ENCODE measurements at regions not wholly inside any gene's neighbourhood (a gene's known extent, or its start where the extent isn't known, plus 50 kb on each side); places are given as distances from the start of the nearest gene placed in this dataset.

DNA sequence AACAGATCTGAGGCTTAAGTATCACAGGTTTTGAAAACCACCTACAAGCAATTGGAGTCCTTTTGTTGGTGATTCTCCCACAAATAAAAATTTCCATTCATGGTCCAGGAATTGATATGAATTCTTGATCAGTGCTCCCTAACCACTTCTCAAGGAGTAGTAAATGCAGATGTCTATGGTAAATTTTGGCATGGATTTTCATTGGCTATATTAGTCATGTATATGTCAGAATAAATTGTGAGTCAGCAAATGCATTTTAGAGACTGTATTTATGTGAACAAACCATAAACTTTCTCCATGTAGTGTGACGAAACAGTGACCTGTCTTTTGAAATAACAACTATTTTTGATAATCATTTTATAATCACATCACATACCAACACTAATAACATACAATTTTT, 611.1 kb downstream of the HTR1A start:
- no peak for DNase-seq (ENCODE audit: low read depth)

DNA sequence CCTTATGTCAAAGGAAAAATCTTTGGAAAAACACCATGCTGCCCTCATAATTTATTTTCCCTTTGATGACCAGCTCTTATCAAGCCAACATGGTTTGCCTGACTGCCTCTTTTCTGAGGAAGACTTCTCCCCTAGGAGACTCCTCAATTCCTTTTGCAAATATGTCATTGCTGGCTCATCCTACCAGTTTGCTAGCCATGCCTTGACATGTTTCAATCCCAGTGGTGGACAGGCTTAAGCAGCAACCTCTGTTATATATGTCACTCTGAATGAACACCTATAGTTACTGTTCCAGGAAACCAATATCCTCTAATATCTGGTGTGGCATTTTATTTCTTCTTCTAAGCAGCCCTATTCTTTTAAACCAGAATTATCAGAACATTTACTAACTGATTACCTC, 615.8 kb downstream of the HTR1A start:
- DNase-seq (ENCODE audit: low read depth): no peak

DNA sequence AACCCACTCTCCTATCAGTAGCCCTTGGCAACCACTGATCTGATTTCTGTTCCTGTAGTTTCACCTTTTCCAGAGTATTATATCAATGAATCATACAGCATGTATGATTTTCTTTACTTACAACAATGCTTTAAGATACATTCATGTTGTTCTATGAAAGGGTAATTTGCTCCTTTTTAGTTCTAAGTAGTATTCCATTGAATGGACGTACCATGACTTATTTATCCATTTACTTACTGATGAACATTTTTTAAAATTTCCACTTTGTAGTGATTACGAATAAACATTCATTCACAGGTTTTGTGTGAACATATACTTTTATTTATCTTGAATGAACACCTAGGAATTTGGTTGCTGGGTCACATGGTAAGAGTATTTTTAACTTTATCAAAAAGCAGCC, 620.8 kb downstream of the HTR1A start:
- DNase-seq (ENCODE audit: low read depth): no peak

DNA sequence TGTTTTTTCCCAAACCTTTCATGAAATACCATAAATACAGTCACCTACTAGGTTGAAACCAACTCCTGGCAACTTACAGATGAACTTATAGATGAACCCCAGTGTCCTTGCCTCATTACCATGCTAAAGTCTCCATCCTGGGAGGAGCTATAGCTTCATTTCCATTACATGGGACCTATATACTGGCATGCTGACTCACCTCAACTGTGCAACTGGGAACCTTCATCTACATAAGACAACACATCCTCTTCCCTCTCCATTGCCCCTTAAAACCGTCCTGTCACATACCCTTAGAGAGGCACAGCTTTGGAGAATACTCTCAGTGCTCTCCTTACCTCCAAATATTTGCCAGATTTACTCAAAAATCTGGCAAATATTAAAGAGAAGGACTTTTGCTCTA, 638.3 kb downstream of the HTR1A start:
- DNase-seq (ENCODE audit: low read depth): no peak

DNA sequence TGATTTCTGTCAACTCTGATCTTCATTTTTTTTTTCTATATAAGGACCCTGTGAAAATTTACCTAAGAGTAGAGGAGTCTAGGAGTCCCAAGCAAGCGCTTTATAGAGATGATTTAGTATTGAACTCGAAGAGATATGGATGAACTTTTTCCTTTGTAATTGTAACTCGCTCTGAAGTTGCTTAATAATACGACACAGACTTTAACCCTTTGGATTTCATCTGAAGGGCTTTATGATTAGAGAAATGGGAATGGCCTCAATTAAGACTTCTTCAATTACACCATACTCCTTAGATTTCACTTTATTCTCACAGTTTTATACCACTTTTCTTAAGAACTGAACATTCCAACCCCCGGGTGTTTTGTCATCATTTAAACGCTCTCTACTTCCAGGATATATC, 647.7 kb downstream of the HTR1A start:
- DNase-seq (ENCODE audit: low read depth): no peak

DNA sequence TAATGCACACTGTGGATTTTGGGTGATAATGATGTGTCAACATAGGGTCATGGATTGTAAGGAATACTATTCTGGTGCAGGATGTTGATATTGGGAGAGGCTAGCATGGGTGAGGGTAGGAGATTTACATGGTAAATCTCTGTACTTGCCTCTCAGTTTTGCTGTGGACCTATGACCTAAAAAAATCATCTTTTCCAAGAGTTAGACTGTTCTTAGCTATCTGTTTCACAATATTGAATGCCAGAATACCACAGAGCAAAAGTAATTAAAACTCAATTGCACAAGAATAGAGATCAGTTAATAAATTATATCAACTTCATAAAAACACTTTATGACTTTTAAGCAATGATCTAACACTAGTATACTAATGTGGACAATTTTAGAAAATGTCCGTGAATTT, 651.6 kb downstream of the HTR1A start:
- DNase-seq (ENCODE audit: low read depth): no peak

DNA sequence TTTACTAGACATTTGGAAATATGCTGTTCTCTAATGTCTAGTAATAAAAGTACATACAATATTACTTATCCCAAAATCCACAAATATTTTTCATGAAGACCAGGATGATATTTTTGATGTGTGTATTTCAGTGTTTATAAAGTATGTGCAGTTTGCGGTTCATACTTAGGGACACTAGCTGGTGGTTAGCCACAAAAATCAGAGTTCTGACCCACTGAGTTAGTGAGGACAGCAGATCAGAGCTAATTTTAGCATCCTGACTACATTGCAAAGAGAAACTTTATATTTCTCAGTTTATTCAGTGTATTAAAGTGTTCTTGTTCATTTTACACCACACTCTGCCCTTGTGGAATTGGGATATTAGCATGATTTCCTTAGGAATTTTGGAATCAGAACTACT, 655.3 kb downstream of the HTR1A start:
- DNase-seq (ENCODE audit: low read depth): no peak

DNA sequence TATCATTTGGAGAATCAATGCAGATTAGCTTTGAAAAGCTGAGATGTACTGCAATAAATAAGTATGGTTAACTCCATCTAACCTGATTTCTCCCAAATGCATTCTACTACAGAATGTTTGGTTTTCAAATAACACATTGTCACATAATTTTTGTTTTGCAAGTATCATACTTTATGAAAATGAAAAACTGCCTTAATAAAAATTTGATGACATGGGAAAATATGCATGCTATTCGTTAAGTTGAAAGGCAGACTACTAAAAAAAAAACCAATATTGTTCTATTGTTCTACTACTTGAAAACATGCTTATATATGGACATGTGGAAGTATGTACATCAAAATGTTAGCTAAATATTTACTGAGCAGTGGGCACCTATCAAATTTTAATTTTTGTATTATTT, 668.9 kb downstream of the HTR1A start:
- no peak for DNase-seq (ENCODE audit: low read depth)

DNA sequence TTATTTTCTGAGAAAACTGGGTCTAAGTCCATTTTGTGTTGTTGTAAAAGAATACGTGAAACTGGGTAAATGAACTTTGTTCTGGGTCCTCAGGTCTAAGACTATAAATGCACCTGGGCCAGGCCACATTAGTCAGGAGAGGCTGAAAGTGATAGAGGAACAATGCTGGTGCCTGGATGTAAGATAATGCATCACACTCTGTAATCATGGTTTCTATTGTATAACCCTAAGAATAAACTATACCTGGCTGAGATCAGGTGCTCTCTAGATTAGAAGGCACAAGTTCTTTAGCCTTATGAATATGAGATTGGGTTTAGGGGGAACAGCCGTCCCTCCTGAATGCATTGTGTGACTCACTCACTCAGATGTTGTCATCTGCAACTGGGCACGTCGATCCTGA, 675.5 kb downstream of the HTR1A start:
- no peak for DNase-seq (ENCODE audit: low read depth)

DNA sequence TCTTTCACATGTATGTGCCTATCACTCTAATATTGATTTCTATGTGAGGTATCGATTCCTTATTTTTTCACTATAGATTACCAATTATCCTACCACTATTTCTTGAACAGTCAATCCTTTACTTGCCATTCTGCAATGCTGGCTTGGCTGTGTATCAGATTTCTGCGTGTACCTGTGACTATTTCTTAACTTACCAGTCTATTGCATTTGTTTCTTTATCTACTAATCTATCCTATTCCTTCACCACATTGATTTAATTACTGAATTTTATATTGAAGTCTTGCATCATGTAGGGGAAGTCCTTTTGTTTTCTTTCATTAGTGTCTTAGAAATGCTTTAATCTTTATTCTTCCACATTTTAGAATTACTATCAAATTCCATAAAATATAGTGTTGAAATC, 684.8 kb downstream of the LRRC70 start:
- DNase-seq (ENCODE audit: low read depth): no peak

DNA sequence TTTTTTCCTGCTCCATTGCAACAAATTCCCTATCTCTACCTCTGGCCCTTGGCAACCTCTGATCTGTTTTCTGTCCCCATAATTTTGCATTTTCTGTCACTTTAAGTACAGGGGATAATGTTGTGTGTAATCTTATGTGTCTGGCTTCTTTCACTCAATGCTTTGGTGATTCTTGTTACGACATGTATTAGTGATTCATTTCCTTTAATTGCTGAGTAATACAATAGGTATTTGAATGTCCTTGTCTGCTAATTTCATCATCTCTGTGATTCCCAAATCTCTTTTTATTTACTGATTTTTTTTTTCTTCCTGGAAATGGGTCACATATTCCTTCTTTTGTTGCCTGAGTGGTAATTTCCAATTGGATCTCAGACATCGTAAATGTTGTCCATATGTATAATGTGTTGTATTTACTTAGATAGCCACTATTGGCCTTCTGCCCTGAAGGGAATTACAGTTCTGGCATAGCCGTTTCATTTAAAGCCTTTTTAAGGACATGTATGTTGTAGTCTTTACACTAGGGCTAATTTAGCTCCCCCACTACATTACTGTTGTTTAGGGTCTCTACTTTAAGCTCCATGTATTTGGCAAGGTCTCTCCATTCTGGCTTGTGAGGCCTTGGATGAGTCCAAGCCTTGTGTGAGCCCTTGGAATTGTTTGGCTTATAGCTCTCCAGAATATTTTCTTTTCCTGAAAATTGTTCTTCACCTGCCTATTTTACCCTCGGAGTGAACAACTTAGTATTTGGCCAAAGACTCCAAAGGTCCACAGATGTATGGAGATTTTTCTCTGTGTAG, 683.8 kb downstream of the LRRC70 start:
- DNase-seq (ENCODE audit: low read depth): peak; percentile 17

DNA sequence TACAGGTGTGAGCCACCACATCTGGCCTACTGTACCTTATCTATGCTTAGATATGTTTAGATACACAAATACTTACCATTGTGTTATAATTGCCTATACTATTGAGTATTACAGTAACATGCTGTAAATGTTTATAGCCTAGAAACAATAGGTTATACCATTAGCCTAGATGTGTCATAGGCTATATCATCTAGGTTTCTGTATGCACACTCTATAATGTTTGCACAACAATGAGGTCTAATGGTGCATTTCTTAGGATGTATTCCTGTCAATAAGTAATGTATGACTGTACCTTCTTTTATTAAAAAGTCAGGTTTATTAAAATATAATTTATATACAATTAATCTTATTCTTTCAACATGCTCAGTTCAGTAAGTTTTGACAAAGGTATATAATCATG, 683.1 kb downstream of the LRRC70 start:
- no peak for DNase-seq (ENCODE audit: low read depth)

DNA sequence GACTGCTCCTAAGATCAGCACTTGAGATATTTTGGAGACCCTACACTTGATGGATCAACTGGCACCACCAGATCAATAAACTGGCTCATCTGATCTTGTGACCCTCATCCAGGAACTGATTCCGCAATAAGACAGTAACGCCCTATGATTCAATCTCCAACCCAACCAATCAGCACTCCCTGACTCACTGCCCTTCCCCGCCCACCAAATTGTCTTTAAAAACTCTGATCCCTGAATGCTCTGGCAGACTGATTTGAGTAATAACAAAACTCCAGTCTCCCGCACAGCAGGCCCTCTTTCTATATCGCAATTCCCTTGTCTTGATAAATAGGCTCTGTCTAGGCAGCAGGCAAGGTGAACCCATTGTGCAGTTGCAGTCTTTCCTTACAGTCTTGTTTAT, 677.0 kb downstream of the LRRC70 start:
- DNase-seq (ENCODE audit: low read depth): no peak

DNA sequence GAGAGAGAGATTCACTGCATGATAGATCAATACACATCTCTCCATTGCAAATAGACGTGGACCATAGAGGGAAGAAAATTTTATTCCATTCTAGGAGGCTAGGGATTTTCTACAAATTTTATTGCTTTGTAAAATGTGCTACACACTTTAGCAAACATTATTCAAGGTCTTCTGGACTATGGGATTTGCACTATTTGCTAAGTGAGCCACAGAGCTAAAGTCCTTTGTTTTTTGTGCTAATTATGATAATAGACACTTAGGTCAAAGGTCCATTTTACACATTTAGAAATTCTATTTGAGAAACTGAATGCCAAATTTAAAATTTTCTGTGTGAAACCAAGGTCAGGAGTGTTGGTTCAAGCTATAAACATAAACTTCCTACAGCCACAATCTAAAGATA, 672.3 kb downstream of the LRRC70 start:
- no peak for DNase-seq (ENCODE audit: low read depth)

DNA sequence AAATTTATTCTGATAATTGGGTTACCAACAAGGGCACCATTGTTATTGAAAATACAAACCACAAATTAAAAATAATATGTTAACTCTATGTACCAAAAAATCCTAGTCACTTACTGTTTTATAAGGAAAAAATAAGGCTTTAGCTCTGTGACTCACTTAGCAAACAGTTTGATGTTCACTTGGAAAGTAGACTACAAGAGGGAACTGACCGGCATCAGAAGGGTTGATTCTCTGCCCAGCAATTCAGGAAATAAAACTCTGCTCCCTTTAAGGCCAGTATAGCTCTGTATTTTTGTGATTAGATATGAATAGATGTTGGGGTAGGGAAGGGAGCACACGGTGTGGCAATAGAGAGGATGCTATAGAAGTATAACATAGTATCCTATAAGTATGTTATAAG, 671.3 kb downstream of the LRRC70 start:
- DNase-seq (ENCODE audit: low read depth): no peak

DNA sequence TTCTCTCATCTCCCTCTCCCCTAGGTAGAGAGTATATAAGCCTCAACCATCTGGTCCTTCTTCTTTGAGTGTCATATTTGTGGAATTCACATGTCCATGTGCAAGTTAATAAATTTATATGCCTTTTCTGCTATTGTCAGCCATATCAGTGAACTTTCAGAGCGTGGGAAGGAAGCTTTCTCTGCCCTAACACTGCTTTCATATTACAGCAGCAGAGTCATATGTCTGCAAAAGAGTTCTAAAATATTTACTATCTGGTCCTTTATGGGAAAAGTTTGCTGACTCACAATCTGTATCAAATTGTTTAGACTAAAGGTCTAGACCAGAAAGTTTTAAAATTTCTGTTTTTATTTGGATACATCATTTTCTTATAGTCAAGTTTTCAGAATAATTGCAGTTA, 669.0 kb downstream of the LRRC70 start:
- DNase-seq (ENCODE audit: low read depth): no peak

DNA sequence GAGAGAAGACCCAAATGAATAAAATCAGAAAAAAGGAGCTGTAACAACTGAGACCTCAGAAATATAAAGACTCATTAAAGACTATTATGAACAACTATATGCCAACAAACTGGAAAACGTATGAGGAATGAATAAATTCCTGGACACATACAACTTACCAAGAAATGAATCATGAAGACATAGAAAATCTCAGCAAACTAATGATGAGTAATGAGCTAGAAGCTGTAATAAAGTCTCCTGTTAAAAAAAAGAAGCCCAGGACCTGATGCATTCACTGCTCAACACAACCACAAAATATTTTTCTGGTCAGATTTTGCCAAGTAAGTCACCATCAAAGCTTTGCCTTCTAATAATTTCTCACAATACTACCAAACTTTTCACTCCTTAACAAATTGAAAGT, 666.7 kb downstream of the LRRC70 start:
- DNase-seq (ENCODE audit: low read depth): no peak

DNA sequence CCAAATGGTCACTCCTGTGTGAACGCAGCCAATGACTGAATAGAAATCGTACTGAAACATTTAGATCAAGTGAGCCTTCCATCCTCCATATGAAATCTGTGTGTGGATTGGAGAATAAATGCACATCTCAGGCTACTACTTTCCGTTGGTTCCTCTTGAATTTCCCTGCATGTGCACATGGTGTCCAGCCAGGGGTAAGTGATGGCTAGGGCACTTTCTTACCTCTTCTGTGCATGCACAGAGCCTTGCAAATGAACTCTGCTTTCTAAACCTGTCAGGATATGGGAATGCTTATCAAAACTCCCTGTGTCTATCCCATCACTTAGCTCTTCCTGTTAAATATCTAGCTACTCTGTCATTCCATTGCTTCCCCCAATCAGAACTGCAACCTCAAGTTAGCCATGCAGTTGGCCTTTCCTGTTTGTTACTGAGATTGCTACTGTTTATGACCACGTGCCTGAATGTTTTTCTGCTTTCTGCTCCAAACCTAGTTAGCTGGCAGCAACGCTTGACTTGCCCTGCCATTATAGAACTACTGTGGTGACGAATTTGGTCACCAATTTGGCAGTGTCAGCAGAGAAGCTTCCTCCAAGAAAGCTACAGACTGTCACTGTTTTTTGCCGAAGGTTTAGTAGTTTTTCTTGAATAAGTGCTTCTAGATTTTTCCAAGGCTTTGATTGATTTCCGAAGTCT, 661.6 kb downstream of the LRRC70 start:
- no peak for DNase-seq (ENCODE audit: low read depth)

DNA sequence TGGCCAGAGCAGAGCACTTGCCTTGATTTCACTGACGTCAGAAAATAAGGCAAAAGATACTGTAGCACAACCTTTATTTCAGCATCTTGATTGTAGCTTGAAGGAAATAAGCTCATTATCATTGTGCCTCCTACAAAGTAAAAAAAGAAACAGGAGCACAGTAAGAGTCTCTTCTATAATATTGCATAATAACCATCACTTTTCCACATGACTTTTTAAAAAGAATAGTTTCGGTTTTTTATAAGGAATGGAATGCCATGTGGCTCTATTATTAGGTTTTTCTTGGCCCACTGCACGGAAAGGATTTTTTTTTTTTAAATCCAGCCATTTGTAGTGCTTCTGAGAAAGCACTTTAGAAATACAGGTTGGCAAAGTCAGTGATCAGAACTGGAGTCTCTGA, 655.3 kb downstream of the LRRC70 start:
- DNase-seq (ENCODE audit: low read depth): peak; percentile 33

DNA sequence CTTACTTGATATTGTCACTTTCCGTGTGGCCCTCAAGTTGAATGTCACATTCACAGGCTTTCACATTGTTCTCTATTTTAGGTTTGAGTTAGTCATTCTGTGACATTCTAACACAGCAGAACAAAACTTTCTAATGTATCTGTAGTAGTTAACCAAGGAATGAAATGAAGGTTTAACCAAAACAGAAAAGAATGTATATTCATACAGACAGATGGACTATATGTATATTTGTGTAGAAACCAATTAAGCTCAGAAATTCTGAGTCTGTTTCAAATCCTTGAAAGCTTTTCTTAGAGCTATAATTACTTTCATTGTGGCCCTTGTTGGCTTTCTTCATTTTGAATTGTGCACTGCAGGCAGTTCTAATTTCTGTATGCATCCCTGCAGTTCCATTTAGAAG, 654.7 kb downstream of the LRRC70 start:
- DNase-seq (ENCODE audit: low read depth): no peak

DNA sequence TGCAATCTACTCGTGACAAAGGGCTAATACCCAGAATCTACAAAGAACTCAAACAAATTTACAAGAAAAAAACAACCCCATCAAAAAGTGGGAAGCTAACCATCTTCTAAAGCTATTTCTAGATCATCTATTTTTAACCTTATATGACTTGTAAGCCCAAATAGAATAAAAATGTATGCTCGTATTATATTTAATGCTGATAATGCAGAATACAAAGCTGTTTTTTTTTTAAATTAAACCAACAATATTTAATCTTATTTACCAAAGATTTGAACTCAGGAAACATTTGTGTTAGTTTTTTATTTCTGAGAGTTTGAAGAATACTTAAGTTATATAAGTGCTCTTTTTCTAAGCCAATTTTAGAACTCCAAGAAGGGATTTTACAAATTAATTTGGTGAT, 652.1 kb downstream of the LRRC70 start:
- DNase-seq (ENCODE audit: low read depth): no peak

DNA sequence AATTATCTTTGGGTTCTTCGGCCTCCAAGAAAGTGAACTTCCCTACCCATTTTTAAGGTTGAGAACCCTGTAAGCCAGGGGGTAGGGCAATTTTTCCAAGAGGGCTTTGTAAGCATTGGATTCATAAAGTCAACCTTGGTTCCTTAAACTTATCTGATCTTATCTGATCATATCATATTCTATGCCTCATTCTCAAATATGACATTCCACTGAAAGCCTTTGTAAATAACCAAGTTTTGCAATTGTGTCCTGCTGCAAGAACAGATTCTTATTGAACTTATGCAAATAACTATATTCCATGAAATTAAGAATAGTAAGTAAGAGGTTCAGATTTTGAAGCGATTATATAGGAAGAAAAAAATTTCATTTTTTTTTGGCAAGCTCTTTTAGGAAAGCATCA, 649.5 kb downstream of the LRRC70 start:
- DNase-seq (ENCODE audit: low read depth): no peak

DNA sequence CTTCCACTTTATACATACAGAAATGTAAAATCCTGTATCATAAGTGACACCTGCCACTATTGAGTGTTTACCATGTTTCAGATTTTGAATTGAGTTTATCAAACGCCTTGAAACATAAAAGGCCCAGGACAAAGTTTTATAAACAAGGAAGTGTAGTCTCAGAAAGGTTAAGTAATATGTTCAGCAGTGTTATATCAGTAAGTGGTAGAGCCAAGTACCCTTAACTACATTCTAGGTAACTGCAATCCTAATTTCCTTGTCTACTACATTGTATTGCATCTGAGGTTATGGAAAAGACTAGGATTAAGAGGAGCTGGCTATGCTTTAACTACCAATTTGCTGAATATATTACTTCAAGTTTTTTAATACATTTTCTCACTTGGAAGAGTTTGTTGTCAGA, 641.6 kb downstream of the LRRC70 start:
- DNase-seq (ENCODE audit: low read depth): no peak

DNA sequence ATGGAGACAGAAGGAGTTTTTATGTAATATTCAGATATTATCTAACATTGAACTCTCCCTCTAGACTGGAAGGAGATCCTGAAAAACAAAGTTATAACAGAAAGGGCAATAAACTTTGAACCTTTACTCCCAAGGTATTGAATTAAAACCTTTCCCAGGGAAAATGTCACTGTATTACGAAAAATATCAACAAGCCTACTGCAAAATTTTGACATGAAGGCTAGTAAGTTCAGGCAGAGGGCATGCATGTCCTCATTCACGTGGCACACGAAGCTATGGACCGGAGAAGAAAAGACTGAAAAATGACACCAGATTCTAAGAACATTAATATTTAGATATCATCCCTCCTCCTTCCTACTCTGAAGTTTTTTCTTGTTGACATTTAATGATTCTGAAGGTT, 638.8 kb downstream of the LRRC70 start:
- DNase-seq (ENCODE audit: low read depth): no peak

Data from stromal cell of bone marrow (primary cell).